ENCODE measurements at regions not wholly inside any gene's neighbourhood (a gene's known extent, or its start where the extent isn't known, plus 50 kb on each side); places are given as distances from the start of the nearest gene placed in this dataset.

DNA sequence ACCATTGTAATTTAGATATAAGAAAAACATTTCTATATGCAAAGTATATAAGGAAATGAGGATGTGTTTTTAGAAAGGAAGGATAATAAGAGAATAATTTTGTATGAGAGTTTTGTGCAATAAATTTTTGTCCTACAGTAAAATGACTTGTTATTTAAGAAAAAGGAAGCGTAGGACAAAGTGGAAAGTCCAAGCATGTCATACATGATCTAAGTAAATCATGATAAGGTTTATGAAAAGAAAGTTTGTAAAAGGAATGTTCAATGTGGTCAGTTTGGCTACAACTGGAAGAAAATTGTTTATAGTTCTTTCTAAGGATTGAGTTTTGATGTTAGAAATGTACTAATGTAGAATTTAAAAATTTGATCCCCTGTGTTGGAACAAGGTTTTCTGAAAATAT, 222.3 kb downstream of the KATNAL1 start:
- Histone ChIP-seq H3K27me3 (ENCODE audit: control insufficient read depth in 3 of 3, insufficient read depth in 3 of 3, low read depth in 1 of 3, low read length in 3 of 3) (no peaks in the 10 kb centered on the region), H3K4me3 (ENCODE audit: low read length in 2 of 2) (no peak overlapping the region), H2AFZ (ENCODE audit: low read length) (no peak overlapping the region), H3K27ac (replicated peaks; ENCODE audit: low read length) (no peak overlapping the region), H3K18ac (ENCODE audit: low read length) (no peak overlapping the region), H3K9ac (ENCODE audit: low read depth, low read length, poor library complexity) (no peak overlapping the region), H3K23ac (ENCODE audit: low read depth, low read length, poor library complexity) (no peak overlapping the region), H3K4me1 (ENCODE audit: control insufficient read depth in 2 of 2, insufficient read depth in 1 of 2, low read depth in 1 of 2, low read length in 2 of 2) (no peaks in the 10 kb centered on the region), H3K36me3 (replicated peaks in 1 of 2; ENCODE audit: control insufficient read depth in 2 of 2, insufficient read depth in 2 of 2, low read length in 2 of 2) (no peaks in the 10 kb centered on the region), H2BK5ac (ENCODE audit: low read length) (no peak overlapping the region), H2BK120ac (ENCODE audit: low read depth, low read length) (no peak overlapping the region), H3K79me1 (ENCODE audit: low read depth, low read length) (no peaks in the 10 kb centered on the region), H2BK15ac (ENCODE audit: low read length) (no peak overlapping the region), H2AK5ac (ENCODE audit: low read depth, low read length) (no peak overlapping the region), H4K8ac (ENCODE audit: low read depth, low read length) (no peak overlapping the region), H3K14ac (ENCODE audit: low read length) (no peak overlapping the region), H2BK12ac (ENCODE audit: low read length) (no peak overlapping the region), H4K91ac (ENCODE audit: low read depth, low read length, poor library complexity) (no peak overlapping the region), H3K4ac (ENCODE audit: low read length) (no peak overlapping the region), H3K4me2 (ENCODE audit: insufficient read depth, low read length, poor library complexity, severe bottlenecking) (no peak overlapping the region), H3K9me3 (replicated peaks in 1 of 2; ENCODE audit: control insufficient read depth in 2 of 2, insufficient read depth in 1 of 2, low read depth in 1 of 2, low read length in 2 of 2) (peaks cover 5% of the 10 kb centered on the region in 2 donors)
- WGBS, 2 donors (ENCODE audit: extremely low coverage in 2 of 2, insufficient read length in 2 of 2, insufficient replicate concordance in 1 of 2), result no CpG with 5 or more reads among the region's 1 CpG
- DNase-seq (ENCODE audit: low spot score), result no peak

DNA sequence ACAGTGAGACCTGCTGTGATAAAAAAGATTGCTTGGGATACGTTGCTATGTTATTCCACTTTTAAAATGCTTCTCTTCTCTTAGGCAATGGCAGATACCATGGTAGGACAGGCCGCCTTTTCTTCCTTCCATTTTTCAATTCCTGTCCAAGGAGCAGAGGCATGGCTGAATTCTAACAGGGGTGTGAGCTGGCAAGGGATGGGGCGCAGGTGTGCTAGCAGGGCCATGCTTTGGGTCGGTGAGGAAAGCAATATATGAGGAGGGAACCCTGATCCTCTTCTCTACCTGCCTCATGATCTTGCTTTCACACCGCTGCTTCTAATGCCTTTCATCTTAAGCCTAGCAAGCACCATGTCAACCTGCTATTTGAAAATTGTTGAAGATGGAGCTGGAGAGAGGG, 225.0 kb downstream of the KATNAL1 start:
- WGBS, 2 donors (ENCODE audit: extremely low coverage in 2 of 2, insufficient read length in 2 of 2, insufficient replicate concordance in 1 of 2), result no CpG with 5 or more reads among the region's 5 CpGs

DNA sequence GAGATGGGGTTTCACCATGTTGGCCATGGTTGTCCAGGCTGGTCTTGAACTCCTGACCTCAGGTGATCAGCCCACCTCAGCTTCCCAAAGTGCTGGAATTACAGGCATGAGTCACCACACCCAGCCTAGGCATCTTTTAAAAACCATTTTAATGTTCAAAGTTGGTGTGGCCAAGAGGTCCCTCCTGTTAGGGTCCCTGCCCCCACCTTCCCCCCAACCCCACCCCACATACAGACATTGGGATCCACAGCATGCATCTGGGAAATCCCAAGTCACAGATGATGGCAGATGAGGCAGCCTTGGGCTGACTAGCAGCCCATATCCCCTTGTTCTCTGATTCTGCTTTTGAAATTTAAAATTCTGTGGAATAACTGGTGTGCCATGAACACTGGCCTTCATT, 226.0 kb downstream of the KATNAL1 start:
- Histone ChIP-seq H3K79me1 (ENCODE audit: low read depth, low read length) (no peaks in the 10 kb centered on the region), H2AK5ac (ENCODE audit: low read depth, low read length) (no peak overlapping the region), H3K4me3 (ENCODE audit: low read length in 2 of 2) (no peak overlapping the region), H3K4ac (ENCODE audit: low read length) (no peak overlapping the region), H3K14ac (ENCODE audit: low read length) (no peak overlapping the region), H2AFZ (ENCODE audit: low read length) (no peak overlapping the region), H2BK5ac (ENCODE audit: low read length) (no peak overlapping the region), H2BK12ac (ENCODE audit: low read length) (no peak overlapping the region), H3K36me3 (replicated peaks in 1 of 2; ENCODE audit: control insufficient read depth in 2 of 2, insufficient read depth in 2 of 2, low read length in 2 of 2) (no peaks in the 10 kb centered on the region), H2BK15ac (ENCODE audit: low read length) (no peak overlapping the region), H3K27me3 (ENCODE audit: control insufficient read depth in 3 of 3, insufficient read depth in 3 of 3, low read depth in 1 of 3, low read length in 3 of 3) (no peaks in the 10 kb centered on the region), H3K9ac (ENCODE audit: low read depth, low read length, poor library complexity) (no peak overlapping the region), H3K27ac (replicated peaks; ENCODE audit: low read length) (no peak overlapping the region), H3K9me3 (replicated peaks in 1 of 2; ENCODE audit: control insufficient read depth in 2 of 2, insufficient read depth in 1 of 2, low read depth in 1 of 2, low read length in 2 of 2) (peaks cover 5% of the 10 kb centered on the region in 2 donors), H3K4me2 (ENCODE audit: insufficient read depth, low read length, poor library complexity, severe bottlenecking) (no peak overlapping the region), H3K4me1 (ENCODE audit: control insufficient read depth in 2 of 2, insufficient read depth in 1 of 2, low read depth in 1 of 2, low read length in 2 of 2) (peaks cover 0 to 7% of the 10 kb centered on the region in 2 donors), H3K18ac (ENCODE audit: low read length) (no peak overlapping the region), H4K8ac (ENCODE audit: low read depth, low read length) (no peak overlapping the region), H4K91ac (ENCODE audit: low read depth, low read length, poor library complexity) (no peak overlapping the region), H2BK120ac (ENCODE audit: low read depth, low read length) (no peak overlapping the region), H3K23ac (ENCODE audit: low read depth, low read length, poor library complexity) (no peak overlapping the region)
- DNase-seq (ENCODE audit: low spot score), result no peak

More for the DNA sequence above, 225.0 kb downstream of the KATNAL1 start:
- Histone ChIP-seq H4K8ac (ENCODE audit: low read depth, low read length) (no peak overlapping the region), H3K4me1 (ENCODE audit: control insufficient read depth in 2 of 2, insufficient read depth in 1 of 2, low read depth in 1 of 2, low read length in 2 of 2) (peaks cover 0 to 7% of the 10 kb centered on the region in 2 donors), H3K79me1 (ENCODE audit: low read depth, low read length) (no peaks in the 10 kb centered on the region), H3K36me3 (replicated peaks in 1 of 2; ENCODE audit: control insufficient read depth in 2 of 2, insufficient read depth in 2 of 2, low read length in 2 of 2) (no peaks in the 10 kb centered on the region), H2AK5ac (ENCODE audit: low read depth, low read length) (no peak overlapping the region), H2BK15ac (ENCODE audit: low read length) (no peak overlapping the region), H3K9me3 (replicated peaks in 1 of 2; ENCODE audit: control insufficient read depth in 2 of 2, insufficient read depth in 1 of 2, low read depth in 1 of 2, low read length in 2 of 2) (peaks cover 5% of the 10 kb centered on the region in 2 donors), H3K9ac (ENCODE audit: low read depth, low read length, poor library complexity) (no peak overlapping the region), H3K14ac (ENCODE audit: low read length) (no peak overlapping the region), H3K4me3 (ENCODE audit: low read length in 2 of 2) (no peak overlapping the region), H2BK120ac (ENCODE audit: low read depth, low read length) (no peak overlapping the region), H3K4ac (ENCODE audit: low read length) (no peak overlapping the region), H3K4me2 (ENCODE audit: insufficient read depth, low read length, poor library complexity, severe bottlenecking) (no peak overlapping the region), H3K18ac (ENCODE audit: low read length) (no peak overlapping the region), H2BK5ac (ENCODE audit: low read length) (no peak overlapping the region), H4K91ac (ENCODE audit: low read depth, low read length, poor library complexity) (no peak overlapping the region), H2AFZ (ENCODE audit: low read length) (no peak overlapping the region), H3K27ac (replicated peaks; ENCODE audit: low read length) (no peak overlapping the region), H2BK12ac (ENCODE audit: low read length) (no peak overlapping the region), H3K23ac (ENCODE audit: low read depth, low read length, poor library complexity) (no peak overlapping the region), H3K27me3 (ENCODE audit: control insufficient read depth in 3 of 3, insufficient read depth in 3 of 3, low read depth in 1 of 3, low read length in 3 of 3) (no peaks in the 10 kb centered on the region)
- no peak for DNase-seq (ENCODE audit: low spot score)

DNA sequence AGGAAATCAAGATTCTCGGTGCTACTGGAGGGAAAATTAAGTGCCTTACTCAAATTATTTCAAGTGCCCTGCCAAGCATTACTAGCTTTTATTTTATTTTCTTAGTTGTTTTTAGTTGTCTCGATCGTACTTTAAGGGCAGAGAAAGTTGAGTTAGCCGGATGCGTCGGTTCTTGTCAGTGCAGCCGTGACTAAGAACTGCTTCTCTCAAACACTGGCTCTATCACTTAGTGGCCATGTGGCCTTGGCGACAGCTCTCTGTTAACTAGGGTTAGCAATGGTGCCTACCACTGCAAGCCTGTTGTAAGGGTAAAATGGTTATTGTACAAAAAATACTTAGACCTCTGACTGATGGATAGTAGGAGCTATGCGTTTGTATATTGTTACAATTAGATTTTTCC, 227.8 kb downstream of the KATNAL1 start:
- Histone ChIP-seq H3K36me3 (replicated peaks in 1 of 2; ENCODE audit: control insufficient read depth in 2 of 2, insufficient read depth in 2 of 2, low read length in 2 of 2) (no peaks in the 10 kb centered on the region), H2AK5ac (ENCODE audit: low read depth, low read length) (no peak overlapping the region), H2AFZ (ENCODE audit: low read length) (no peak overlapping the region), H3K4ac (ENCODE audit: low read length) (no peak overlapping the region), H3K4me2 (ENCODE audit: insufficient read depth, low read length, poor library complexity, severe bottlenecking) (no peak overlapping the region), H3K9me3 (replicated peaks in 1 of 2; ENCODE audit: control insufficient read depth in 2 of 2, insufficient read depth in 1 of 2, low read depth in 1 of 2, low read length in 2 of 2) (peaks cover 0 to 2% of the 10 kb centered on the region in 2 donors), H3K14ac (ENCODE audit: low read length) (no peak overlapping the region), H2BK5ac (ENCODE audit: low read length) (no peak overlapping the region), H2BK15ac (ENCODE audit: low read length) (no peak overlapping the region), H3K23ac (ENCODE audit: low read depth, low read length, poor library complexity) (no peak overlapping the region), H3K18ac (ENCODE audit: low read length) (no peak overlapping the region), H2BK120ac (ENCODE audit: low read depth, low read length) (no peak overlapping the region), H4K91ac (ENCODE audit: low read depth, low read length, poor library complexity) (no peak overlapping the region), H3K9ac (ENCODE audit: low read depth, low read length, poor library complexity) (no peak overlapping the region), H3K79me1 (ENCODE audit: low read depth, low read length) (no peaks in the 10 kb centered on the region), H3K27ac (replicated peaks; ENCODE audit: low read length) (no peak overlapping the region), H3K4me1 (ENCODE audit: control insufficient read depth in 2 of 2, insufficient read depth in 1 of 2, low read depth in 1 of 2, low read length in 2 of 2) (peaks cover 0 to 7% of the 10 kb centered on the region in 2 donors), H3K4me3 (ENCODE audit: low read length in 2 of 2) (no peak overlapping the region), H3K27me3 (ENCODE audit: control insufficient read depth in 3 of 3, insufficient read depth in 3 of 3, low read depth in 1 of 3, low read length in 3 of 3) (no peaks in the 10 kb centered on the region), H2BK12ac (ENCODE audit: low read length) (no peak overlapping the region), H4K8ac (ENCODE audit: low read depth, low read length) (no peak overlapping the region)
- no peak for DNase-seq (ENCODE audit: low spot score)
- no CpG with 5 or more reads among the region's 9 CpGs for WGBS, 2 donors (ENCODE audit: extremely low coverage in 2 of 2, insufficient read length in 2 of 2, insufficient replicate concordance in 1 of 2)
